ENCODE measurements at regions not wholly inside any gene's neighbourhood (a gene's known extent, or its start where the extent isn't known, plus 50 kb on each side); places are given as distances from the start of the nearest gene placed in this dataset.

GRCh38 chr10:29032169-29032568 is 256.7 kb upstream of the LYZL1 start (continued):
- TF ChIP-seq EZH2 (IDR thresholded peaks at IDR 0.05; ENCODE audit: low read depth, unreplicated experiment) (no peak), ZNF331 (CRISPR knock-in tag; IDR thresholded peaks at IDR 0.05; ENCODE audit: low read depth) (no peak), ZNF114 (CRISPR knock-in tag; IDR thresholded peaks at IDR 0.05) (no peak), STAT1 (IDR thresholded peaks at IDR 0.05; ENCODE audit: unreplicated experiment) (no peak), POLR2AphosphoS5 (IDR thresholded peaks at IDR 0.05; ENCODE audit: low read depth) (no peak)

GRCh38 chr10:29033311-29033940 is 255.4 kb upstream of the LYZL1 start:
- Histone ChIP-seq H3K27ac (ENCODE audit: low read depth) (no peak overlapping the region), H2AFZ (no peak overlapping the region), H3K4me2 (no peak overlapping the region), H3K27me3 (ENCODE audit: insufficient read depth) (no peaks in the 10 kb centered on the region), H3K79me2 (replicated peaks; ENCODE audit: insufficient read depth) (no peaks in the 10 kb centered on the region), H4K20me1 (replicated peaks; ENCODE audit: insufficient read depth) (no peaks in the 10 kb centered on the region), H3K9me2 (ENCODE audit: insufficient read depth) (0 out of 2 replicates have a peak, but pooled peaks cover 3% of the 10 kb centered on the region), H3K4me3 (no peak overlapping the region), H3F3A (replicated peaks; ENCODE audit: low read depth) (no peaks in the 10 kb centered on the region), H3K4me1 (ENCODE audit: insufficient read depth) (no peaks in the 10 kb centered on the region), H3K36me3 (ENCODE audit: insufficient read depth) (no peaks in the 10 kb centered on the region)
- no peak for ATAC-seq
- Mint-ChIP-seq H3K36me3 (ENCODE audit: low read depth) (no peaks in the 10 kb centered on the region), H3K27ac (no peak overlapping the region), H3K4me1 (no peaks in the 10 kb centered on the region), H3K9me3 (no peaks in the 10 kb centered on the region; the same call in 2 of the 3 replicates), H3K4me3 (no peak overlapping the region), H3K27me3 (ENCODE audit: insufficient read depth, low read depth, poor library complexity) (peaks cover 2% of the 10 kb centered on the region)
- DNase-seq (ENCODE audit: low spot score): no peak
- TF ChIP-seq EZH2 (IDR thresholded peaks at IDR 0.05; ENCODE audit: low read depth, unreplicated experiment) (no peak), ZNF331 (CRISPR knock-in tag; IDR thresholded peaks at IDR 0.05; ENCODE audit: low read depth) (no peak), CTCF (conservative IDR thresholded peaks at IDR 0.05; ENCODE audit: low read depth in 2 of 2) (no peak), CREB1 (CRISPR knock-in tag; IDR thresholded peaks at IDR 0.05; ENCODE audit: low read depth) (no peak), POLR2AphosphoS5 (IDR thresholded peaks at IDR 0.05; ENCODE audit: low read depth) (no peak), EZH2phosphoT487 (IDR thresholded peaks at IDR 0.05; ENCODE audit: unreplicated experiment) (no peak)

GRCh38 chr10:29034592-29034991 is 254.3 kb upstream of the LYZL1 start:
- H3K36me3 Mint-ChIP-seq (ENCODE audit: low read depth): no peaks in the 10 kb centered on the region; the same call in 2 of the 3 replicates
- H3K79me2 ChIP-seq (replicated peaks; ENCODE audit: insufficient read depth): no peaks in the 10 kb centered on the region
- H3K4me3 Mint-ChIP-seq: no peak overlapping the region
- no peak for TF ChIP-seq ZNF462 (CRISPR knock-in tag; IDR thresholded peaks at IDR 0.05)
- no peak for TF ChIP-seq NANOG (IDR thresholded peaks at IDR 0.05; ENCODE audit: borderline replicate concordance)
- no peak for TF ChIP-seq POLR2AphosphoS5 (IDR thresholded peaks at IDR 0.05; ENCODE audit: low read depth)
- no peak for TF ChIP-seq EZH2 (IDR thresholded peaks at IDR 0.05; ENCODE audit: low read depth, unreplicated experiment)
- TF ChIP-seq ETS1 (IDR thresholded peaks at IDR 0.05): no peak

More at GRCh38 chr10:29034592-29034991, 254.3 kb upstream of the LYZL1 start:
- H3K4me1 ChIP-seq (ENCODE audit: insufficient read depth): no peaks in the 10 kb centered on the region
- H3K27me3 Mint-ChIP-seq (ENCODE audit: insufficient read depth, low read depth, poor library complexity): peaks cover 2% of the 10 kb centered on the region
- no peak overlapping the region for H3K27ac ChIP-seq (ENCODE audit: low read depth)
- peaks cover 3% of the 10 kb centered on the region; the same call in 1 of the 2 replicates for H3K9me2 ChIP-seq (ENCODE audit: insufficient read depth)
- no peak overlapping the region for H2AFZ ChIP-seq
- 0 out of 2 replicates have a peak overlapping the region, but pooled peaks have one; percentile 8 for H3K27ac Mint-ChIP-seq
- H4K20me1 ChIP-seq (replicated peaks; ENCODE audit: insufficient read depth): no peaks in the 10 kb centered on the region
- no peaks in the 10 kb centered on the region for H3F3A ChIP-seq (replicated peaks; ENCODE audit: low read depth)
- H3K27me3 ChIP-seq (ENCODE audit: insufficient read depth): no peaks in the 10 kb centered on the region
- no peaks in the 10 kb centered on the region for H3K36me3 ChIP-seq (ENCODE audit: insufficient read depth)
- no peaks in the 10 kb centered on the region; the same call in 1 of the 3 replicates for H3K9me3 Mint-ChIP-seq
- no peaks in the 10 kb centered on the region for H3K4me1 Mint-ChIP-seq
- DNase-seq (ENCODE audit: low spot score) (no peak), ATAC-seq (no peak)
- H3K4me2 ChIP-seq: no peak overlapping the region
- no peak overlapping the region for H3K4me3 ChIP-seq

Data from GM23338 (cell line).